CD4-positive, alpha-beta T cell treated with Interferon gamma for 1 hour (primary cell): ENCODE measurements at regions not wholly inside any gene's neighbourhood (a gene's known extent, or its start where the extent isn't known, plus 50 kb on each side); places are given as distances from the start of the nearest gene placed in this dataset.

ENCODE experiments used
- DNase-seq: peaks from one replicate; pipeline ENCODE4 v3.0.0-alpha.2; 2020

- DNase-seq: no peak
Measured at GRCh38 chr12:125373375-125373774, 308.1 kb downstream of the AACS start.

- no peak for DNase-seq
Measured at GRCh38 chr12:125376422-125376821, 311.2 kb downstream of the AACS start.

DNA sequence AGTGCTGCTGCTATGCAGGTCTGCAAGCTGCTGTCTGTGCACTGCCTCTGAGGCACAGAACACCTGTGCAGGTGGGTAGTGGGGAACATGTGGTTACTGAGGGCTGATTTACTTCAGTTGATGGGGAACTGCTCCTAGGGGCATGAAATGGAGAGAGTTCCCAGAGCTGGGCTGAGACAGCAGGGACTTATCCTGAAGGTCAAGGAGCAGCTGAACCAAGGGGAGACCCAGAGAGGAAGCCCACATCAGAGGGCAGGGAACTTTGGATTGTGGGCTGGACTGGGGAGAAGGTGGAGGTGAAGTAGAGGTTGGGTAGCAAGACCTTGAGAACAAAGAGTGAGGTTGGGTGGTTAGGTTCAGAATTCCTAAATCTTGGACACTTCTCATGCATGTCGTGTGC lies 311.9 kb downstream of the AACS start:
- no peak for DNase-seq

DNA sequence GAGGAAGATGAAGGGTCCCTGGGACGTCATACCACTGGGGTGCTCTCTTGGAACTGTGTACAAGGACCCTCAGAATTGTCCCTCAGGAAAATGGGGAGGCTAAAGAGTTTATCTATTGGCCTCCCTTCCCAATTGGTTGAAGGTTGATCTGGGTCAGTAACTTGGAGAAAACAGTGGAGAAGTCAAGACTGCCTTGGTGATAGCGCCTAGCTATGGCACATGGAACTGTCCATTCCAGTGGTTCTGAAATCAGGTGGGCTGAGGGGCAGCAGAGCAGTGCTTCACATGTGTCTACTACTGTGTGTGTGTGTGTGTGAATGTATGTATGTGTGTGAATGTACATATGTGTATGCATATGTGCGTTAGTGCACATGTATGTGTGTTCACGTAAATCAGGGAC lies 316.1 kb downstream of the AACS start:
- no peak for DNase-seq

DNA sequence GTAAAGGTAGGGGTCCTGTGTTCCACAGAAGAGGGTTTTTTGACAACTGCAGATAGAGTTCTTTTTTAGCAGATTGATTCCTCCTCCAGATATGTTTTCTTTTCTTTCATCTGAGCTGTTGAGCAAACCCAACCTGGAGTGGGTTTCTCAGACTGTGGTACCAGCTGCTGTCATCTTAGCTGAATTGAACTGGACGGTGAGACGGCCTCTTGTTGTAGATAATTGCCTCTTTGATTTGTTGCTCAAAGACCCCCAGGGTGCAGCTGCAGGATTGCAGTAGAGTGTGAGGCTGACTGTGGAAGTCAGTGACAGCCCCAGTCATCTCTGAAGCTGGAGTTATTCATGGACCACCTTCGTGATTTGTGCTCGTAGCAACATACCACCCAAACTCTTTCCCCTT lies 317.7 kb downstream of the AACS start:
- DNase-seq: no peak

GRCh38 chr12:125386652-125387051 lies 321.4 kb downstream of the AACS start:
- DNase-seq: no peak

GRCh38 chr12:125387206-125387605 lies 322.0 kb downstream of the AACS start:
- no peak for DNase-seq

GRCh38 chr12:125389061-125389697 lies 323.9 kb downstream of the AACS start:
- no peak for DNase-seq

GRCh38 chr12:125393569-125393968 lies 328.3 kb downstream of the AACS start:
- no peak for DNase-seq

- DNase-seq: no peak
Measured at GRCh38 chr12:125395583-125396215, 330.5 kb downstream of the AACS start.

DNA sequence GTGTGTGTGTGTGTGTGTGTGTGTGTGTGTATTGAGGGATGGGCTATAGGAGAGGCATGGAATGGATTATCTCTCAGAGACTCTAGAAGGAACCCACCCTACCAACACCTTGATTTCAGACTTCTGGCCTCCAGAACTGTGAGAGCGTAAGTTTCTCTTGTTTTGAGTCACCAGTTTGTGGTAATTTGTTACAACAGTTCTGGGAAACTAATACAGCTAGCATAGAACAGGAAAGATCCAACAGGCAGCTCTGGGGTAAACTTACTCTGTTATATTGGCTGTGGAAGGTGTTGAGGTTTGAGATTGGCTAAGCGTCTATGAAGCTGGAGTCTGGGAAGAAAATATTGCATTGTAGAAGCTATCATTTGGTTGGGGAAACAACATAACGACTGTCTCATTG lies 334.3 kb downstream of the AACS start:
- DNase-seq: no peak

- DNase-seq: no peak
Measured at GRCh38 chr12:125402874-125403789, 337.9 kb downstream of the AACS start.

DNA sequence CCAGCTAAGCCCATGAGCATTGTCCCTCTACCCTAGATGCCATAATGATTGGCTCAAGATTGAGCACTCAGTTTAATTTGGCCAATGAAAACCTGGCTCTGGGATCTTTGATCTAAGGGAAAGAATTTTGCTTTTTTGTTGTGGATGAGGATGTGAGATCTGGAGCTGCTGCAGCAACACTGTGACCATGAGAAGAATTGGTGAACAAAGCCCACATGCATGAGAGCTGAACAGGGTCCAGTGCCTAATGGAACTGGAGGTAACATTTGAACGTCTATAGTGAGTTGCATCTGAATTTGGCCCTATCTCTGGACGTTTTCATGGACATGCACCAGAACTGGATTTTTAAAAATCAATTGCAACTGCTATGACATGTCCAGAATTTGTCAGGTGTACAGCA lies 338.6 kb downstream of the AACS start:
- no peak for DNase-seq

- DNase-seq: no peak
Measured at GRCh38 chr12:125406131-125406530, 340.9 kb downstream of the AACS start.

GRCh38 chr12:125408718-125409117 lies 343.5 kb downstream of the AACS start:
- no peak for DNase-seq

DNA sequence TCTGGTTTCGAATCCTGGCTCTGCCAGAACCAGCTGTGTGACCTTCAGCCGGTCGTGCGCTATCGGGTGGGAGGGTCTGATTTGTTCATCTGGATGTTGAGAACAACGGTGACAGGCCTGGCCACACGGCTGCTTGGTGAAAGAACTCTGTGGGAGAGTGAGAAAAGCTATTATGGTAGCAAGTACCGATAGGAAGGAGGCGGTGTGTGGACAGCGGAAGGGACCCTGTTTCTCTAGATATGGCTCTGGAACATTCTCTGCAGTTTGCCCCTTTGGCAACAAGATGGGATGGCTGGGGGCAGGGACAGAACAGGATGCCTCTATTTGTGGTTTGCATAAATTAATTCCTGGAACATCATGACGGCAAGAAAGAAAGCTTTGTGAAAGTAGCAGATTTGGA lies 347.3 kb downstream of the AACS start:
- DNase-seq: no peak

DNA sequence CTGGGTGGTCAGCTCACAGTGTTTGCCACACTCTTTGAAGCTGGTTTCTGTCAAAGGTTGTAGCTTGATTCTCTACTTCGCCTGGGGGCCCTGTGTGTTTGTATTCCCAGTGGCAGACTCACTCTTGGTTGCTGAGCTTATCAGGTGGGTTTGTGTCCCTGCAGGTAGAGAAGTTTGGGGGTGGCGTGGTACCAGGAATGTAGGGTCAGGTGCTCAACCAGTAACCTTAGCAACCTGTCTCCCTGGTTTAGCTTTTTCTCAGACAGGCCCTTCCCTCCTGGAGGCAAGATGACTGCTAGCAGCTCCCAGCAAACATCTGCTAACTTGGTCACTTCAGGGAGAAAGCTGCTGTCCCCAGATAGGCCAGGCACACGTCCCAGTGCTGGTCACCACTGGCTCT lies 352.2 kb downstream of the AACS start:
- DNase-seq: no peak

DNA sequence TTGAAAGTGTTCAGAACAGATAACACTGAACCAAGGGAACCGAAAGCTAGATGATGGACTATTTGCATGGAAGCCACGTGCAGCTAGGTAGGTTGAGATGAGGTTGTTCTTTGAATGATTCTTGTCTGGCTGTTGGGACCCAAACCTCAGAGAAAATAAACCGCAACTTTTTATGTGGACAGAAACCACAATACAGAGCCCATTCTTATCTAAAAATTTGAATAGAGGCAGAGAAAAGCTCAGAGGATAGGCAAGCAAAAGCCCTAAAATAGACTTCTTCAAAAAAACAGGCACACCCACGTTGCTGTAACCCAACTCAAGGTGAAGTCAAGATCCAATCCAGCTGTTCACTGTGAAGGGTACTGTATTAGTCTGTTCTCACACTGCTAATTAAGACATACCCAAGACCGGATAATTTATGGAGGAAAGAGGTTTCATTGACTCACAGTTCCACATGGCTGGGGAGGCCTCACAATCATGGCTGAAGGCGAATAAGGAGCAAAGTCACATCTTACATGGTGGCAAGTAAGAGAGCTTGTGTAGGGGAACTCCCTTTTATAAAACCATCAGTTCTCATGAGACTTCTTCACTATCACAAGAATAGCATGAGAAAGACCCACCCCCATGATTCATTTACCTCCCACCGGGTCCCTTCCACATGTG lies 353.8 kb downstream of the AACS start:
- DNase-seq: no peak

DNA sequence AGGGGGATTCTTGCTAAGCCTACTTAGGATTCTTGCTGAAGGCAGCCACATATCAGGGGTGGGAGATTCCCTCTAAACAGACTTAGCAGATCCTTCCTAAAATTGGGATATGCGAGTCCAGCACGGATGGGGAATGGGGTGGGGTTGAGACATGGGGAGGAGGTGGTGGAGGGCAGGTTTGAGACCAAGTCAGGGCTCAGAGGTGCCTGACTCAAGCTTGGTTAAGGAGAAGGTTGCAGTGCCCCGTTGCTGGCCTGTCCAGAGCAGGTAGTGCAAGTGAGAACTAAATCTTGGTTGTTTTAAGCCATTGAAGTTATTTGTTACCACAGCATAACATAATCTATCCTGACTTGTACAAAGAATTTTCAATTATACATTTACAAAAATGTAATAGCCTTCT lies 359.7 kb downstream of the AACS start:
- DNase-seq: no peak

GRCh38 chr12:125431516-125431915 lies 366.3 kb downstream of the AACS start:
- DNase-seq: no peak

DNA sequence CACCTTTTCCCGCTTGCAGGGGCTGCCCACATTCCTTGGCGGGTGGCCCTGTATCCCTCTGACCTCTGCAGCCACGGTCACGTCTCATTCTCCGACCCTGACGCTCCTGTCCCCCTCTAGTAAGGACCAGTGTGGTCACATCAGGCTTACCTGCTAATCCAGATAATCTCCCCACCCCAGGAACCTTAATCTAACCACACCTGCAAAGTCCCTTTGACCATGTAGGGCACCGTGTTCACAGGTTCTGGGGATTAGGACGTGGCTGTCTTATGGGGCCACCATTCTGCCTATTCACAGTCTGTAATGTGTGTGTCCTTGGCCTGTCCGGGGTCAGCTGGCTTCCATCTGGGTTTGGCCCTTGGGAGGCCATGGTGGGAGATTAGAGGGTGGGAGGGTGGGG lies 368.9 kb downstream of the AACS start:
- DNase-seq: no peak

DNA sequence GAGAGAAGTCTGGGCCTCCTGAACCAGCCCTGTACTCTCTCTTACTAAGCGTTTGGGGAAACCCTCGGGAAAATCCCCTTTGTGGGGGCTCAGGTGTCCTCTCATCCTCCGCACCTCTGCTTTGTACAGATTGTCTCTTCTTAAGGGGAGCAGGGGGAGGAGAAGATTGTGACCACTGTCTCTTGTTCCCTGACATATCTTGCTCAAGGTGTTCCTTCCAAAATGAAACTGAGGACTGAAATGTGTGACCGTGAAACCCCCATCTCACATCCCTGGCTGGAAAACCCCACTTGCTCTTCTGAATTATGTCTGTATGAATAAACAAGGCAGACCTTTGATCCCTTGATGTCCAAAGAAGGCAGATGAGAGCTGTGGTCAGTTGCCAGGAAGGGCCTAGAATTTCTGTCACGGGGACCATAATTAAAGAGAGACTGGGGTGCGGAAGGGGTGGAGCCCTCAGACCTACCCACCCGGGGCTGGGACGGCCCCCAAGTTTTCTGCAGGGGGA lies 369.8 kb downstream of the AACS start:
- DNase-seq: no peak

GRCh38 chr12:125435871-125436270 lies 370.6 kb downstream of the AACS start:
- DNase-seq: no peak
